SU-DHL-6 (cell line): ENCODE measurements at regions not wholly inside any gene's neighbourhood (a gene's known extent, or its start where the extent isn't known, plus 50 kb on each side); places are given as distances from the start of the nearest gene placed in this dataset.
"Not testable (repeated sequence)": the region's sequence is repeated elsewhere in the genome, so short reads cannot be mapped to it uniquely, and the experiment has no call there.

ENCODE experiments used
- H2AFZ ChIP-seq: fragments of 200-600 bp; sonication (generic); 2 replicates; pipeline ENCODE4 v1.6.1; 2014; ENCODE audit warnings: low read depth, mild to moderate bottlenecking, moderate library complexity, mixed read lengths, antibody characterized with exemption, low read length; ENCODE audit not compliant: severe bottlenecking
- H3F3A ChIP-seq: fragments of 200-600 bp; shearing (Covaris generic); 2 replicates; pipeline ENCODE4 v1.6.0; 2016; ENCODE audit warnings: antibody characterized with exemption, mild to moderate bottlenecking; ENCODE audit not compliant: insufficient read depth
- H3K27ac ChIP-seq: fragments of 200-600 bp; sonication (generic); 2 replicates; pipeline ENCODE4 v1.5.1; 2016; ENCODE audit warnings: low read depth, mild to moderate bottlenecking, low read length, moderate library complexity, mixed read lengths
- H3K27me3 ChIP-seq: fragments of 200-600 bp; sonication (generic), shearing (Covaris generic); 2 replicates; pipeline ENCODE4 v1.6.0; 2014; ENCODE audit warnings: mild to moderate bottlenecking, low read length
- H3K36me3 ChIP-seq: fragments of 200-600 bp; sonication (generic); 2 replicates; pipeline ENCODE4 v1.6.1; 2014; ENCODE audit warnings: mild to moderate bottlenecking, low read length, mixed read lengths
- H3K4me2 ChIP-seq: fragments of 300-600, 200-600 bp; shearing (Covaris generic), sonication (generic); 2 replicates; pipeline ENCODE4 v1.6.0; 2014; ENCODE audit warnings: low read length, low read depth, mild to moderate bottlenecking; ENCODE audit not compliant: poor library complexity, severe bottlenecking
- H3K4me3 ChIP-seq: fragments of 200-600 bp; sonication (generic); 2 replicates; pipeline ENCODE4 v1.5.1; 2014; ENCODE audit warnings: antibody characterized with exemption, low read length, mild to moderate bottlenecking, mixed read lengths; ENCODE audit not compliant: insufficient read depth, poor library complexity, severe bottlenecking
- H3K79me2 ChIP-seq: fragments of 200-600 bp; sonication (generic); 2 replicates; pipeline ENCODE4 v1.6.1; 2014; ENCODE audit warnings: mild to moderate bottlenecking, low read length, moderate library complexity; ENCODE audit not compliant: insufficient read depth
- H3K9ac ChIP-seq: fragments of 200-600 bp; sonication (generic); 2 replicates; pipeline ENCODE4 v1.7.0; 2014; ENCODE audit warnings: mild to moderate bottlenecking, low read length
- H3K9me2 ChIP-seq: fragments of 200-600 bp; sonication (generic); replicated peaks from 2 replicates; pipeline ENCODE4 v1.6.1; 2014; ENCODE audit warnings: low read length; ENCODE audit not compliant: insufficient read depth
- H3K9me3 ChIP-seq: fragments of 200-600 bp; sonication (generic); 2 replicates; pipeline ENCODE4 v1.6.1; 2014; ENCODE audit warnings: low read length, mixed read lengths; ENCODE audit not compliant: insufficient read depth
- H4K20me1 ChIP-seq: fragments of 200-600 bp; sonication (generic); 2 replicates; pipeline ENCODE4 v1.6.1; 2014; ENCODE audit warnings: low read depth, mild to moderate bottlenecking, antibody characterized with exemption, low read length, moderate library complexity, mixed read lengths
- EZH2phosphoT487 ChIP-seq: fragments of 200-600 bp; sonication (generic), shearing (Covaris generic); conservative IDR thresholded peaks from 2 replicates; pipeline ENCODE4 v1.6.1; 2018; ENCODE audit warnings: mild to moderate bottlenecking, antibody characterized with exemption, low read length, moderate library complexity, mixed read lengths
- TF ChIP-seq, protein P1 (sequence below): fragments of 200-600 bp; sonication (generic); IDR thresholded peaks from one replicate; pipeline ENCODE4 v1.5.1; 2017; ENCODE audit warnings: antibody characterized with exemption, mild to moderate bottlenecking, low read length, moderate library complexity; ENCODE audit not compliant: insufficient read depth, poor library complexity, severe bottlenecking

DNA sequence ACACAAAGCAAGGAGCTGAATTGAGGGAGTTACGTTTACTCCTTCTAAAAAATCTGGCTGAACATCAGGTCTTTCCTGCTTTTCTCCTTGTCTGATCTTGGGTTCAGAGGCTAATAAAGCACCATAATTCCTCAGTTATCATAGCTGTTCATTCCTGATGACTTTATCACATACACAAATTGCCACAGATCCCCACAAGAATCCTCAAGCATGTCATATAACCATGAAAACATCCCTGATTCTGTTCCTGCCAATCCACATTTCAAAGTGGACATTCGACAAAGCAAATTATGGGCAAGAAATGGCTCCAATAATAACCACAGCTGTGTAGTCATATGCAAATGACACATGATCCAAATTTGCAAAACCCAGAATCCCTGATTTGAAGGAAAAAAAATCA lies 321.3 kb downstream of the MEX3B start:
- no peaks in the 10 kb centered on the region for H3K79me2 ChIP-seq
- H2AFZ ChIP-seq, result no peak overlapping the region

DNA sequence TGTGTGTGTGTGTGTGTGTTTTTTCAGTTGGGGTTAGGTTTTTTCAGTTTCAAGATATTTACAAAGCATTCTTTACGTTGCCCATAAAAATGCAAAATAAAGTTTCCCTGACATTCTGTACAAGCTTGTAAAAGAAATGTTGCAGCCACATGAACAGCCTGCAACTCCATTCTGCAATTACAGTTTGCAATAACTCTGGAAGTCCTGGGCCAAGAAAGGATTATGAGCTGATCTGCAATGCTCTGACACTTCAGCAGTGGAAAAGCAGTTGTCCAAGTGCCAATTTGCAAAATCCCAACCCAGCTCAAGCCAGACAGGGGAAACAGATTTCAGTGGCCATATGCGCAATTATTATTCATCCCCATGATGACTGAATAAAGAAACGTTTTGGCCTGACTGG lies 322.1 kb downstream of the MEX3B start:
- H3K4me3 ChIP-seq, result no peak overlapping the region
- H3K9me2 ChIP-seq, result no peaks in the 10 kb centered on the region
- no peaks in the 10 kb centered on the region; the same call in 1 of the 2 replicates for H3K9me3 ChIP-seq
- no peaks in the 10 kb centered on the region for H3K36me3 ChIP-seq
- H3K9ac ChIP-seq, result no peak overlapping the region
- H2AFZ ChIP-seq, result no peak overlapping the region
- H3F3A ChIP-seq, result no peaks in the 10 kb centered on the region
- no peaks in the 10 kb centered on the region for H3K27me3 ChIP-seq
- no peak overlapping the region for H3K27ac ChIP-seq
- no peak for TF ChIP-seq EZH2phosphoT487
- TF ChIP-seq, protein P1, sequence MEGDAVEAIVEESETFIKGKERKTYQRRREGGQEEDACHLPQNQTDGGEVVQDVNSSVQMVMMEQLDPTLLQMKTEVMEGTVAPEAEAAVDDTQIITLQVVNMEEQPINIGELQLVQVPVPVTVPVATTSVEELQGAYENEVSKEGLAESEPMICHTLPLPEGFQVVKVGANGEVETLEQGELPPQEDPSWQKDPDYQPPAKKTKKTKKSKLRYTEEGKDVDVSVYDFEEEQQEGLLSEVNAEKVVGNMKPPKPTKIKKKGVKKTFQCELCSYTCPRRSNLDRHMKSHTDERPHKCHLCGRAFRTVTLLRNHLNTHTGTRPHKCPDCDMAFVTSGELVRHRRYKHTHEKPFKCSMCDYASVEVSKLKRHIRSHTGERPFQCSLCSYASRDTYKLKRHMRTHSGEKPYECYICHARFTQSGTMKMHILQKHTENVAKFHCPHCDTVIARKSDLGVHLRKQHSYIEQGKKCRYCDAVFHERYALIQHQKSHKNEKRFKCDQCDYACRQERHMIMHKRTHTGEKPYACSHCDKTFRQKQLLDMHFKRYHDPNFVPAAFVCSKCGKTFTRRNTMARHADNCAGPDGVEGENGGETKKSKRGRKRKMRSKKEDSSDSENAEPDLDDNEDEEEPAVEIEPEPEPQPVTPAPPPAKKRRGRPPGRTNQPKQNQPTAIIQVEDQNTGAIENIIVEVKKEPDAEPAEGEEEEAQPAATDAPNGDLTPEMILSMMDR, result no peak
- no peaks in the 10 kb centered on the region for H3K79me2 ChIP-seq
- H4K20me1 ChIP-seq, result no peaks in the 10 kb centered on the region
- H3K4me2 ChIP-seq, result no peak overlapping the region

More for the DNA sequence above, 321.3 kb downstream of the MEX3B start:
- no peaks in the 10 kb centered on the region for H3F3A ChIP-seq
- H3K27me3 ChIP-seq, result no peaks in the 10 kb centered on the region
- no peak overlapping the region for H3K4me2 ChIP-seq
- H3K9me2 ChIP-seq, result no peaks in the 10 kb centered on the region
- no peak overlapping the region for H3K4me3 ChIP-seq
- no peaks in the 10 kb centered on the region; the same call in 1 of the 2 replicates for H3K9me3 ChIP-seq
- no peak for TF ChIP-seq EZH2phosphoT487
- TF ChIP-seq, protein P1, result no peak
- no peaks in the 10 kb centered on the region for H3K36me3 ChIP-seq
- H4K20me1 ChIP-seq, result no peaks in the 10 kb centered on the region
- H3K27ac ChIP-seq, result no peak overlapping the region
- no peak overlapping the region for H3K9ac ChIP-seq

DNA sequence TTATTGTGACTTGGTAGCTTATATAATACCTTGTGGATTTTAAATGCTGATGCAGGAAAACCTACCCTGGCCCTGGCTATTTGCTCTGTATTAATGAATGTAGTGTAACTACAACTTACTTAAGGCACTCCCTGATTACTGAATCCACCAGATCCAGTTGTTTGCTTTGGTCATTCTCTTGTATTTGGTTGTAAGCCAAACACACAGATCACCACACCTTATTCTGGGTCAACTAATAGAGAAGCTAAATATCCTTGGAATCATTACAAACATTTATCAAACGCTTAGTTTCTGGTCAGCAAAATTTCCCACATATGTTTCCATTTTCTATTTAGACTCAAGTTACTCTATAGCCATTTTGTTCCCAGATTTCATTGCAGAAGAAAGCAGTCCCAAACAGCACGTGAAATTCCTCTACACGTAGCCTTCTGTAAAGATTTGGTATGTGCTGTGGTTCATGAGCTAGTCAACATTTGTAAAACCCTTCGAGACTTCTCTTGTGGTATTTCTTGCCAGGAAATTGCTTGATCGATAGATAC lies 322.6 kb downstream of the MEX3B start:
- Histone ChIP-seq H3K4me3 (no peak overlapping the region), H3K36me3 (no peaks in the 10 kb centered on the region), H3K27ac (no peak overlapping the region), H3K79me2 (no peaks in the 10 kb centered on the region), H3K4me2 (no peak overlapping the region), H2AFZ (no peak overlapping the region), H3K9me2 (no peaks in the 10 kb centered on the region), H3K27me3 (no peaks in the 10 kb centered on the region), H3F3A (no peaks in the 10 kb centered on the region), H4K20me1 (no peaks in the 10 kb centered on the region), H3K9me3 (no peaks in the 10 kb centered on the region; the same call in 1 of the 2 replicates), H3K9ac (no peak overlapping the region)
- TF ChIP-seq EZH2phosphoT487, result no peak
- TF ChIP-seq, protein P1, result no peak

DNA sequence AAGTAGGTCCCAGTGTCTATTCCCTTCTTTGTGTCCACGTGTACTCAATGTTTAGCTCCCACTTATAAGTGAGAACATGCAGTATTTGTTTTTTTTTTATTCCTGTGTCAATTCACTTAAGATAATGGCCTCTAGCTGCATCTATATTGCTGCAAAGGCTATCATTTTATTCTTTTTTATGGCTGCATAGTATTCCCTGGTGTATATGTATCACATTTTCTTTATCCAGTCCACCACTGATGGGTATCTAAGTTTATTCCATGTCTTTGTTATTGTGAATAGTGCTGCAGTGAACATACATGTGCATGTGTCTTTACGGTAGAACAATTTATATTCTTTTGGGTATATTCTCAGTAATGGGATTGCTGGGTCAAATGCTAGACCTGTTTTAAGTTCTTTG lies 329.4 kb downstream of the MEX3B start:
- H3K9me3 ChIP-seq, H3K9ac ChIP-seq, H3K9me2 ChIP-seq, H3K79me2 ChIP-seq, H3K4me3 ChIP-seq, H3K36me3 ChIP-seq, H3K4me2 ChIP-seq, H3K27ac ChIP-seq, H3F3A ChIP-seq, H2AFZ ChIP-seq, H3K27me3 ChIP-seq, H4K20me1 ChIP-seq: not testable (repeated sequence)
